SK-N-SH treated with all-trans-retinoic acid at 6 μM for 48 hours (cell line): ENCODE measurements at regions not wholly inside any gene's neighbourhood (a gene's known extent, or its start where the extent isn't known, plus 50 kb on each side); places are given as distances from the start of the nearest gene placed in this dataset.

Experiments
- ATAC-seq: fragments of 200-7000 bp; cut with Tn5 transposase; 3 replicates; pipeline ENCODE4 v1.9.1; 2020; ENCODE audit warnings: mild to moderate bottlenecking, moderate library complexity
- ARNTL ChIP-seq: fragments of 450-650 bp; formaldehyde crosslinking; IDR thresholded peaks from 2 replicates; pipeline ENCODE4 v1.5.0; 2020; ENCODE audit warnings: low read depth, mild to moderate bottlenecking, moderate library complexity, borderline replicate concordance
- BACH2 ChIP-seq: fragments of 250-450 bp; sonication (Bioruptor Pico); IDR thresholded peaks from 2 replicates; pipeline ENCODE4 v1.9.0; 2021; ENCODE audit warnings: mild to moderate bottlenecking, borderline replicate concordance
- ESRRG ChIP-seq: fragments of 250-450 bp; sonication (Bioruptor Pico); IDR thresholded peaks from 2 replicates; pipeline ENCODE4 v1.6.1; 2021; ENCODE audit warnings: mild to moderate bottlenecking
- GLIS3 ChIP-seq: fragments of 250-450 bp; sonication (Bioruptor Pico); IDR thresholded peaks from 2 replicates; pipeline ENCODE4 v1.5.0; 2020; ENCODE audit warnings: mild to moderate bottlenecking, moderate library complexity
- ISL1 ChIP-seq: fragments of 250-450 bp; sonication (Bioruptor Pico); IDR thresholded peaks from 2 replicates; pipeline ENCODE4 v2.1.2; 2022; ENCODE audit warnings: mild to moderate bottlenecking, moderate library complexity
- OSR1 ChIP-seq: fragments of 250-450 bp; sonication (Bioruptor Pico); IDR thresholded peaks from 2 replicates; pipeline ENCODE4 v1.8.0; 2022; ENCODE audit warnings: moderate library complexity, mild to moderate bottlenecking, inconsistent platforms
- RARB ChIP-seq: fragments of 250-450 bp; sonication (Bioruptor Pico); IDR thresholded peaks from 2 replicates; pipeline ENCODE4 v1.8.0; 2021; ENCODE audit warnings: mild to moderate bottlenecking, moderate library complexity
- SNAI2 ChIP-seq: fragments of 250-450 bp; sonication (Bioruptor Pico); IDR thresholded peaks from 2 replicates; pipeline ENCODE4 v1.5.0; 2020; ENCODE audit warnings: mild to moderate bottlenecking, moderate library complexity
- TCF4 ChIP-seq: fragments of 250-450 bp; sonication (Bioruptor Pico); IDR thresholded peaks from 2 replicates; pipeline ENCODE4 v1.8.0; 2021; ENCODE audit warnings: mild to moderate bottlenecking, moderate library complexity, borderline replicate concordance
- TOX ChIP-seq: fragments of 250-450 bp; sonication (Bioruptor Pico); IDR thresholded peaks from 2 replicates; pipeline ENCODE4 v1.8.0; 2021; ENCODE audit warnings: mild to moderate bottlenecking, moderate library complexity, borderline replicate concordance
- ZC3H10 ChIP-seq: fragments of 250-450 bp; sonication (Bioruptor Pico); IDR thresholded peaks from 2 replicates; pipeline ENCODE4 v1.5.1; 2021; ENCODE audit warnings: mild to moderate bottlenecking, moderate library complexity
- ZFP3 ChIP-seq: fragments of 250-450 bp; sonication (Bioruptor Pico); IDR thresholded peaks from 2 replicates; pipeline ENCODE4 v1.5.0; 2020; ENCODE audit warnings: mild to moderate bottlenecking, moderate library complexity
- ZFP30 ChIP-seq: fragments of 450-650 bp; formaldehyde crosslinking; IDR thresholded peaks from 2 replicates; pipeline ENCODE4 v1.5.0; 2022; ENCODE audit warnings: mild to moderate bottlenecking, moderate library complexity
- ZNF565 ChIP-seq: fragments of 450-650 bp; formaldehyde crosslinking; conservative IDR thresholded peaks from 2 replicates; pipeline ENCODE4 v1.5.0; 2020; ENCODE audit warnings: low read depth, mild to moderate bottlenecking, moderate library complexity
- ZNF70 ChIP-seq: fragments of 450-650 bp; formaldehyde crosslinking; IDR thresholded peaks from 2 replicates; pipeline ENCODE4 v1.5.0; 2020; ENCODE audit warnings: mild to moderate bottlenecking, moderate library complexity
- ZNF8 ChIP-seq: fragments of 450-650 bp; formaldehyde crosslinking; IDR thresholded peaks from 2 replicates; pipeline ENCODE4 v1.5.0; 2020; ENCODE audit warnings: mild to moderate bottlenecking, moderate library complexity
- TF ChIP-seq, protein P1 (sequence below): fragments of 250-450 bp; sonication (Bioruptor Pico); IDR thresholded peaks from 2 replicates; pipeline ENCODE4 v1.5.1; 2020; ENCODE audit warnings: low read depth, mild to moderate bottlenecking, moderate library complexity
- TF ChIP-seq, protein P2 (sequence below): fragments of 250-450 bp; sonication (Bioruptor Pico); IDR thresholded peaks from 2 replicates; pipeline ENCODE4 v1.8.0; 2020; ENCODE audit warnings: mild to moderate bottlenecking, moderate library complexity, borderline replicate concordance
- TF ChIP-seq, protein P3 (sequence below): fragments of 250-450 bp; sonication (Bioruptor Pico); IDR thresholded peaks from 2 replicates; pipeline ENCODE4 v1.5.1; 2021; ENCODE audit warnings: mild to moderate bottlenecking, moderate library complexity
- TF ChIP-seq, protein P4 (sequence below): fragments of 250-450 bp; sonication (Bioruptor Pico); IDR thresholded peaks from 2 replicates; pipeline ENCODE4 v1.8.0; 2021; ENCODE audit warnings: low read depth, mild to moderate bottlenecking, moderate library complexity, borderline replicate concordance
- TF ChIP-seq, protein P5 (sequence below): fragments of 250-450 bp; sonication (Bioruptor Pico); IDR thresholded peaks from 2 replicates; pipeline ENCODE4 v1.5.0; 2020; ENCODE audit warnings: mild to moderate bottlenecking, moderate library complexity

DNA sequence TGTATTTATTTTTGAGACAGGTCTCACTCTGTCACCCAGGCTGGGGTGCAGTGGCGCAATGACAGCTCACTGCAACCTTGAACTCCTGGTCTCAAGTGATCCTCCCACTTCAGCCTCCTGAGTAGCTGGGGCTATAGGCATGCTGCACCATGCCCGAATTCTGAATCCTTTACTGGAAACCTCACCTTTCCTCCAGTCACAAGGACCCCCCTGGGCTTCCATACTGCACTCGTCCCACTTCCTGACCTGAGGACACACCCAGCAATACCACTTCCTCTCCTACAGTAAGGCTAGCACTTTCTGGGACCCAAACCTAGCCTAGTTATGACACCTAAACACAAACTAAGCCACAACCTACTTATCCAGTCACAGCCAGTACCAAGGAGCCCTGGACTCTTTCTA is 68.2 kb downstream of the FAM217A start:
- no peak for ATAC-seq
- TF ChIP-seq, protein P1, sequence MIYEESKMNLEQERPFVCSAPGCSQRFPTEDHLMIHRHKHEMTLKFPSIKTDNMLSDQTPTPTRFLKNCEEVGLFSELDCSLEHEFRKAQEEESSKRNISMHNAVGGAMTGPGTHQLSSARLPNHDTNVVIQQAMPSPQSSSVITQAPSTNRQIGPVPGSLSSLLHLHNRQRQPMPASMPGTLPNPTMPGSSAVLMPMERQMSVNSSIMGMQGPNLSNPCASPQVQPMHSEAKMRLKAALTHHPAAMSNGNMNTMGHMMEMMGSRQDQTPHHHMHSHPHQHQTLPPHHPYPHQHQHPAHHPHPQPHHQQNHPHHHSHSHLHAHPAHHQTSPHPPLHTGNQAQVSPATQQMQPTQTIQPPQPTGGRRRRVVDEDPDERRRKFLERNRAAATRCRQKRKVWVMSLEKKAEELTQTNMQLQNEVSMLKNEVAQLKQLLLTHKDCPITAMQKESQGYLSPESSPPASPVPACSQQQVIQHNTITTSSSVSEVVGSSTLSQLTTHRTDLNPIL (CRISPR knock-in tag): no peak
- TF ChIP-seq ZNF8 (CRISPR knock-in tag) (no peak), ZFP3 (CRISPR knock-in tag) (no peak), SNAI2 (no peak), TOX (CRISPR knock-in tag) (no peak), BACH2 (no peak), OSR1 (no peak), ZC3H10 (CRISPR knock-in tag) (no peak), RARB (CRISPR knock-in tag) (no peak), ESRRG (CRISPR knock-in tag) (no peak), TCF4 (CRISPR knock-in tag) (no peak), ZFP30 (CRISPR knock-in tag) (no peak), ISL1 (CRISPR knock-in tag) (no peak), GLIS3 (CRISPR knock-in tag) (no peak)
- TF ChIP-seq, protein P2, sequence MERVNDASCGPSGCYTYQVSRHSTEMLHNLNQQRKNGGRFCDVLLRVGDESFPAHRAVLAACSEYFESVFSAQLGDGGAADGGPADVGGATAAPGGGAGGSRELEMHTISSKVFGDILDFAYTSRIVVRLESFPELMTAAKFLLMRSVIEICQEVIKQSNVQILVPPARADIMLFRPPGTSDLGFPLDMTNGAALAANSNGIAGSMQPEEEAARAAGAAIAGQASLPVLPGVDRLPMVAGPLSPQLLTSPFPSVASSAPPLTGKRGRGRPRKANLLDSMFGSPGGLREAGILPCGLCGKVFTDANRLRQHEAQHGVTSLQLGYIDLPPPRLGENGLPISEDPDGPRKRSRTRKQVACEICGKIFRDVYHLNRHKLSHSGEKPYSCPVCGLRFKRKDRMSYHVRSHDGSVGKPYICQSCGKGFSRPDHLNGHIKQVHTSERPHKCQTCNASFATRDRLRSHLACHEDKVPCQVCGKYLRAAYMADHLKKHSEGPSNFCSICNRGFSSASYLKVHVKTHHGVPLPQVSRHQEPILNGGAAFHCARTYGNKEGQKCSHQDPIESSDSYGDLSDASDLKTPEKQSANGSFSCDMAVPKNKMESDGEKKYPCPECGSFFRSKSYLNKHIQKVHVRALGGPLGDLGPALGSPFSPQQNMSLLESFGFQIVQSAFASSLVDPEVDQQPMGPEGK (CRISPR knock-in tag): no peak
- TF ChIP-seq, protein P3, sequence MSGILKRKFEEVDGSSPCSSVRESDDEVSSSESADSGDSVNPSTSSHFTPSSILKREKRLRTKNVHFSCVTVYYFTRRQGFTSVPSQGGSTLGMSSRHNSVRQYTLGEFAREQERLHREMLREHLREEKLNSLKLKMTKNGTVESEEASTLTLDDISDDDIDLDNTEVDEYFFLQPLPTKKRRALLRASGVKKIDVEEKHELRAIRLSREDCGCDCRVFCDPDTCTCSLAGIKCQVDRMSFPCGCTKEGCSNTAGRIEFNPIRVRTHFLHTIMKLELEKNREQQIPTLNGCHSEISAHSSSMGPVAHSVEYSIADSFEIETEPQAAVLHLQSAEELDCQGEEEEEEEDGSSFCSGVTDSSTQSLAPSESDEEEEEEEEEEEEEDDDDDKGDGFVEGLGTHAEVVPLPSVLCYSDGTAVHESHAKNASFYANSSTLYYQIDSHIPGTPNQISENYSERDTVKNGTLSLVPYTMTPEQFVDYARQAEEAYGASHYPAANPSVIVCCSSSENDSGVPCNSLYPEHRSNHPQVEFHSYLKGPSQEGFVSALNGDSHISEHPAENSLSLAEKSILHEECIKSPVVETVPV: no peak
- TF ChIP-seq, protein P4, sequence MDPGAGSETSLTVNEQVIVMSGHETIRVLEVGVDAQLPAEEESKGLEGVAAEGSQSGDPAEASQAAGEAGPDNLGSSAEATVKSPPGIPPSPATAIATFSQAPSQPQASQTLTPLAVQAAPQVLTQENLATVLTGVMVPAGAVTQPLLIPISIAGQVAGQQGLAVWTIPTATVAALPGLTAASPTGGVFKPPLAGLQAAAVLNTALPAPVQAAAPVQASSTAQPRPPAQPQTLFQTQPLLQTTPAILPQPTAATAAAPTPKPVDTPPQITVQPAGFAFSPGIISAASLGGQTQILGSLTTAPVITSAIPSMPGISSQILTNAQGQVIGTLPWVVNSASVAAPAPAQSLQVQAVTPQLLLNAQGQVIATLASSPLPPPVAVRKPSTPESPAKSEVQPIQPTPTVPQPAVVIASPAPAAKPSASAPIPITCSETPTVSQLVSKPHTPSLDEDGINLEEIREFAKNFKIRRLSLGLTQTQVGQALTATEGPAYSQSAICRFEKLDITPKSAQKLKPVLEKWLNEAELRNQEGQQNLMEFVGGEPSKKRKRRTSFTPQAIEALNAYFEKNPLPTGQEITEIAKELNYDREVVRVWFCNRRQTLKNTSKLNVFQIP (CRISPR knock-in tag): no peak

DNA sequence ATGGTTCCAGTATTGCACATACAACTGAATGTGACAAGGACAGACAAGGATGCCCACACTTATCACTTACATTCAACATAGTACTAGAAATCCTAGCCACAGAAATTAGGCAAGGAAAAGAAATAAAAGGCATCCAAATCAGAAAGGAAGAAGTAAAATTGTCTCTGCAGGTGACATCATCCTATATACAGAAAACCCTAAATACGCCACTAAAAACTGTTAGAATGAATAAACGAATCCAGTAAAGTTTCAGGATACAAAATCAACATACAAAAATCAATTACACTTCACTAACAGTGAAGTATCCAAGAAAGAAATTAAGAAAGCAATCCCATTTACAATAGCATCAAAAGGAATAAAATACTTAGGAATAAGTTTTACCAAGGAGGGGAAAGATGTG is 66.1 kb downstream of the FAM217A start:
- TF ChIP-seq GLIS3 (CRISPR knock-in tag) (no peak), ZFP3 (CRISPR knock-in tag) (no peak), TOX (CRISPR knock-in tag) (no peak), ESRRG (CRISPR knock-in tag) (no peak), ZNF565 (CRISPR knock-in tag) (no peak), ARNTL (CRISPR knock-in tag) (no peak), BACH2 (no peak), ZFP30 (CRISPR knock-in tag) (no peak), ZNF70 (CRISPR knock-in tag) (no peak), SNAI2 (no peak)
- TF ChIP-seq, protein P3: no peak
- TF ChIP-seq, protein P5, sequence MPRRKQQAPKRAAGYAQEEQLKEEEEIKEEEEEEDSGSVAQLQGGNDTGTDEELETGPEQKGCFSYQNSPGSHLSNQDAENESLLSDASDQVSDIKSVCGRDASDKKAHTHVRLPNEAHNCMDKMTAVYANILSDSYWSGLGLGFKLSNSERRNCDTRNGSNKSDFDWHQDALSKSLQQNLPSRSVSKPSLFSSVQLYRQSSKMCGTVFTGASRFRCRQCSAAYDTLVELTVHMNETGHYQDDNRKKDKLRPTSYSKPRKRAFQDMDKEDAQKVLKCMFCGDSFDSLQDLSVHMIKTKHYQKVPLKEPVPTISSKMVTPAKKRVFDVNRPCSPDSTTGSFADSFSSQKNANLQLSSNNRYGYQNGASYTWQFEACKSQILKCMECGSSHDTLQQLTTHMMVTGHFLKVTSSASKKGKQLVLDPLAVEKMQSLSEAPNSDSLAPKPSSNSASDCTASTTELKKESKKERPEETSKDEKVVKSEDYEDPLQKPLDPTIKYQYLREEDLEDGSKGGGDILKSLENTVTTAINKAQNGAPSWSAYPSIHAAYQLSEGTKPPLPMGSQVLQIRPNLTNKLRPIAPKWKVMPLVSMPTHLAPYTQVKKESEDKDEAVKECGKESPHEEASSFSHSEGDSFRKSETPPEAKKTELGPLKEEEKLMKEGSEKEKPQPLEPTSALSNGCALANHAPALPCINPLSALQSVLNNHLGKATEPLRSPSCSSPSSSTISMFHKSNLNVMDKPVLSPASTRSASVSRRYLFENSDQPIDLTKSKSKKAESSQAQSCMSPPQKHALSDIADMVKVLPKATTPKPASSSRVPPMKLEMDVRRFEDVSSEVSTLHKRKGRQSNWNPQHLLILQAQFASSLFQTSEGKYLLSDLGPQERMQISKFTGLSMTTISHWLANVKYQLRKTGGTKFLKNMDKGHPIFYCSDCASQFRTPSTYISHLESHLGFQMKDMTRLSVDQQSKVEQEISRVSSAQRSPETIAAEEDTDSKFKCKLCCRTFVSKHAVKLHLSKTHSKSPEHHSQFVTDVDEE (CRISPR knock-in tag): no peak
- TF ChIP-seq, protein P4 (CRISPR knock-in tag): no peak
- no peak for ATAC-seq
